HG03175 (cell line): ENCODE measurements at regions not wholly inside any gene's neighbourhood (a gene's known extent, or its start where the extent isn't known, plus 50 kb on each side); places are given as distances from the start of the nearest gene placed in this dataset.
"Not testable (repeated sequence)": the region's sequence is repeated elsewhere in the genome, so short reads cannot be mapped to it uniquely, and the experiment has no call there.

Experiments
- ATAC-seq: cut with Tn5 transposase; IDR thresholded peaks from one replicate; pipeline ENCODE4 v1.9.1; 2021; ENCODE audit warnings: mild to moderate bottlenecking, moderate library complexity; ENCODE audit not compliant: unreplicated experiment

- ATAC-seq = no peak
Observed at GRCh38 chrX:98028691-98029090, 1145.0 kb downstream of the RPA4 start.

DNA sequence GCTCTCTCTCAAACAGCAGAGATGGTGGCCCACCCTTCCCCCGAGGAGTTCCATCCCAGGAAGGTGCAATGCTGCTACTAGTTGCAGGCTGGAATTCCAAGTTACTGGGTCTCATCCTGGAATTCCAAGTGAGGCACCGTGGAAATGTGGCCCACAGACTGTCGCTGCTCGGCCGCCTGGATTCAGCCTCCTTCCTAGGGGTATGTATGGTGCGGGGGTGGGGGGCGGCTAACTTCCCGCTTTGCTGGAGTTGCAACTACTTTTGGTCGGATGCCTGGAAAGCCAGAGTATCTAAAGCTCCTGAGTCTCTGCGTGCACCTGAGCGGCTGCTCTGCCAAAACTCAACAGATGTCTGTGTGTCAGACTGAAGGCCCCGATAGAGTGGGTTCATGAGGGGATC is 1146.2 kb downstream of the RPA4 start:
- ATAC-seq = no peak

- no peak for ATAC-seq
Observed at GRCh38 chrX:98057176-98057575, 1173.5 kb downstream of the RPA4 start.

GRCh38 chrX:98065151-98065550 is 1181.4 kb downstream of the RPA4 start:
- ATAC-seq = no peak

DNA sequence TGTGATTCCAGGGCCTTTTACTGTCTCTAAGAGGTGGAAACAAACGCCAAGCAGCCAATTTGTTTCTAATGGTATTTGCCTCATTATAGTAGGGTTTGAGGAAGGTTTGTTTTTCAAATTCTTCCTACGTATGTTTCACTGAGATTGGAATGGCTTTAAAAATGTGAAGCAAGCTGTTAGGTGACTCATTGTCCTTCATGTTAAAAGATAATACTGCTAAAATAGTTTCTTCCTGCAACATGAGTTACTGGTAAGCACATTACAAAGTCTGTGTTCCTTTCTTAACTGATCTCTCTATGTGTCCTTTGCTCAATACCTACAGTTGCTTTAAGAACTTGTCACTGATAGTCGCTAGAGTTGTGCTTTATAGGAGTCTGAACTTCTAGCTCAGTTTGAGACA is 1183.9 kb downstream of the RPA4 start:
- no peak for ATAC-seq

GRCh38 chrX:98068024-98068580 is 1184.4 kb downstream of the RPA4 start:
- ATAC-seq = no peak

- no peak for ATAC-seq
Observed at GRCh38 chrX:98071331-98071730, 1187.6 kb downstream of the RPA4 start.

DNA sequence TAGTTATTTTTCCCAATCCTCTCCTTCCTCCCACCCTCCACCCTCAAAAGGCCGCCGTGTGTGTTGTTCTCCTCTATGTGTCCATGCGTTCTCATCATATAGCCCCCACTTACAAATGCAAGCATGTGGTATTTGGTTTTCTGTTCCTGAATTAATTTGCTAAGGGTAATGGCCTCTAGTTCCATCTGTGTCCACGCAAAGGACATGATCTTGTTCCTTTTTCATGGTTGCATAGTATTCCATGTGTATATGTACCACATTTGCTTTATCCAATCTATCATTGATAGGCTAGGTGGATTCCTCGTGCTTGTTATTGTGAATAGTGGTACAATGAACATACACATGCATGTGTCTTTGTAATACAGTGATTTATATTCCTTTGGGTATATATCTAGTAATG is 1193.7 kb downstream of the RPA4 start:
- no peak for ATAC-seq

- ATAC-seq = no peak
Observed at GRCh38 chrX:98111684-98112083, 1228.0 kb downstream of the RPA4 start.

GRCh38 chrX:98114021-98114420 is 1230.3 kb downstream of the RPA4 start:
- no peak for ATAC-seq

DNA sequence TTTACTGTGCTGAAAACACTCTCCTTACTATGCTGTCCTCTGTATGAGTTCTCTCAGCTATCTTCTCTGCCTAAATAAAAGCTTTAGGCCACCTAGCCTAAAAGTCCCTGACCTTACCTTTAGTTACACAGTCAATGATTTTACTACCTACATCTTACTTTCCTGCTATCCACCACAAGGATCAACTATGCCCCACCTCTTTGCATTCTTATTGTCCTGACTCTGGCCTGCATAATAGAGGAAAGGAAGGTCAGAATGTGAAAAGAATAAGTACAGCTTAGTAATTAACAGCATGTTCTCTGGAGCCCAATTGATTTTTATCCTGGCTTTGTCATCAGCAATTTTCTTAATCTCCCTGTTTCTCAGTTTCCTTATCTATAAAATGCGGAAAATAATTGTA is 1257.8 kb downstream of the RPA4 start:
- no peak for ATAC-seq

- ATAC-seq = no peak
Observed at GRCh38 chrX:98191003-98191402, 1307.3 kb downstream of the RPA4 start.

- no peak for ATAC-seq
Observed at GRCh38 chrX:98194036-98194435, 1310.3 kb downstream of the RPA4 start.

DNA sequence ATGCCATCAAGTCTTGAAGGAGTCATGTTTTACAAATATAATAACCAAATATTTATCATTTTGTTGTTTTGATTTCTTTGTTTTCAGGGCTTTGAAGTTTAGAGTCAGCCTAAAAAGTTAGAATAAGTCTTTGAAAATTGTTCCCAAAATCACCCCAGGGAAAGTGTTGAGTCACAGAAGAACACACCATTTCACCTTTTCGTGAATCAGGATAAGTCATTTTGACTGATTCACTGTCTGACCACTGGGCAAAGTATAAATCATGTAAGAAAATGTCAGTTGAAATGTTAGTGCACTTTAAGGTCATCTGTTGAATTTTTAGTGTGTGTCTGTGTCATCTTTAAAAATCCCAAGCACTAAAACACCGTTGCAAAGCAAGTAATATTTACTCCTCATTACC is 1320.1 kb downstream of the RPA4 start:
- no peak for ATAC-seq

DNA sequence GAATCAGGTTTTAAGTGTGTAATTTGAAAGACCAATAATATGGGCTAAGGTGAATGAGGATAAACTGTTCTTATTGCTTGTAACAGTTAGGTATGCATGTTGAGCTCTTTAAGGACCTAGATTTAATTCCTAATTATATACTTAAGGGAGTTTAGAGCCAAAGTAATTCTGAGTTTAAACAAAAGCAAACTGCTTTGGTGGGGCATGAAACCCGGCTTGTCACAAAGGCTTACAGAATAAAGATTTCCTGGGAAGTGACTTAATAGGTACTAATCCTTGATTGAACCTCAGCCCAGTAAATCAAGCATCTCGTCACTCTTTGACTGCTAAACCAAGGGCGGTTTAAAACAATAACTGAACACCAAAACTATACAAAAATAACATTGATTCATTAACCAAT is 1324.2 kb downstream of the RPA4 start:
- ATAC-seq = no peak

- no peak for ATAC-seq
Observed at GRCh38 chrX:98231003-98231402, 1347.3 kb downstream of the RPA4 start.

DNA sequence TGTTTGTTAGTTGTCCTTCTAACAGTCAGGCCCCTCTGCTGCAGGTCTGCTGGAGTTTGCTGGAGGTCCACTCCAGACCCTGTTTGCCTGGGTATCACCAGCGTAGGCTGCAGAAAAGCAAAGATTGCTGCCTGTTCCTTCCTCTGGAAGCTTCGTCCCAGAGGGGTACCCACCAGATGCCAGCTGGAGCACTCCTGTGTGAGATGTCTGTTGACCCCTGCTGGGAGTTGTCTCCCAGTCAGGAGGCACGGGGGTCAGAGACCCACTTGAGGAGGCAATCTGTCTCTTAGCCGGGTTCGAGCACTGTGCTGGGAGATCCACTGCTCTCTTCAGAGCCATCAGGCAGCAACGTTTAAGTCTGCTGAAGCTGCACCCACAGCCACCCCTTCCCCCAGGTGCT is 1356.4 kb downstream of the RPA4 start:
- not testable (repeated sequence) for ATAC-seq

DNA sequence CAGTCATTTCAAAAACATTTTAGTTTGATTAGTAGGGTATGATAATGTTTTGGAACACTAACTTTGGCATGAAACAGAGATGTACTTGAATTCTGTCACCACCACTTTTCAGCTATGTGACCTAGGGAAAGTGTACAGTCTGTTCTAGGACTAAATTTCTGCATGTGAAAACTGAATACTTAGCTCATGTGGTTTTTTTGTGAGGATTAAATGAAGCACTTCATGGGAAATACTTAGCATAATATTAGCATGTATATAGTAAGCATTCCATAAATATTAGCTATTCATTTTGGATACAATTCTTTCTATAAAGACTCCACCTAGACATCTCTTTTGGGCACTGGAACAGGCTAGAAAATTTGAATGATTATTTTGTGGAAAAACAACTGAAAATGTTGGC is 1379.4 kb downstream of the RPA4 start:
- ATAC-seq = no peak

- ATAC-seq = no peak
Observed at GRCh38 chrX:98289726-98290125, 1406.0 kb downstream of the RPA4 start.

- no peak for ATAC-seq
Observed at GRCh38 chrX:98294310-98294709, 1410.6 kb downstream of the RPA4 start.

DNA sequence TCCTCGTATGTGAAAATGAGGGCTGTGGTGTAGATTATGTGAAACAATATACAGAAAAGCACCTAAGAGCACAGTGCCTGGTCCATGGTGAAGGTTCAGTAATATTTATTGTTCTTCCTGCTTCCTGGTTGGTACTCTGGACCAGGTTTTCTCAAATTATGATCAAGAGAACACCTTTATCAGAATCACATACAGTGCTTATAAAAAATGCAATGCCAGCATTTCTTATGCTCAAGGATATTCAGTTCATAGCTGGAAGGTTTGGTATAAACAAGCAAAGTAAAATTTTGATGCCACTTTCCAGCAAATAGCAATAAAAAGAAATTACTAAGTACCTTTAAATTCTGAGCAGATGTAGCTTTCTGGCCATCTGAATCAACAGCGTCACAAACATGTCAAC is 1412.4 kb downstream of the RPA4 start:
- ATAC-seq = no peak

GRCh38 chrX:98299785-98300184 is 1416.1 kb downstream of the RPA4 start:
- ATAC-seq = no peak

- ATAC-seq = not testable (repeated sequence)
Observed at GRCh38 chrX:98300536-98300935, 1416.8 kb downstream of the RPA4 start.

DNA sequence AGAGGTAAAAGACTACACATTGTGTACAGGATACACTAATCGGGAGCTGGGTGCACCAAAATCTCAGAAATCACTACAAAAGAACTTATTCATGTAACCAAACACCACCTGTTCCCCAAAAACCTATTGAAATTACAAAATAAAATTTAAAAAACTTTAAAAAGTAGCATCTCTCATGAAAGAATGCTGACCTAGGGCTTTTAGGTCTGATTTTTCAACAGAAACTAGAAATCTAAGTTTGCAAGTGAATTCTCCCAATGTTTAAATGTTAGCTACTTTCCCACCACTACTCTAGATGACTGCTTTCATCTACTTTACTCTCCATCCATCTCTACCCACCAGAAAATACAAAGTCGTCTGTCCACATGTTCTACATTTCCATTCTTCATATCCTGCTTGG is 1447.7 kb downstream of the RPA4 start:
- ATAC-seq = no peak
